AG04449 (cell line): ENCODE measurements at regions not wholly inside any gene's neighbourhood (a gene's known extent, or its start where the extent isn't known, plus 50 kb on each side); places are given as distances from the start of the nearest gene placed in this dataset.

ENCODE experiments used
- CTCF ChIA-PET: fragments of 350-600 bp; formaldehyde crosslinking; extraction: SDS; loops from one replicate; lab custom pipeline; 2021; ENCODE audit warnings: antibody characterized with exemption; lab: Yijun Ruan, JAX
- POLR2A ChIA-PET: fragments of 400-600, 350-600 bp; formaldehyde crosslinking; extraction: SDS; loops from one replicate; lab custom pipeline; 2020; ENCODE audit warnings: antibody characterized with exemption, inconsistent platforms; lab: Yijun Ruan, JAX
- DNase-seq: peaks from one replicate; pipeline ENCODE4 v3.0.0-alpha.2; 2010; ENCODE audit warnings: low read depth, low spot score
- H3K4me3 ChIP-seq: 2 replicates; pipeline ENCODE4 v1.5.1; 2011; ENCODE audit warnings: low read depth, mild to moderate bottlenecking, control low read depth, low read length
- TF ChIP-seq, protein P1 (sequence below): IDR thresholded peaks from one replicate; pipeline ENCODE4 v1.5.1; 2011; ENCODE audit warnings: mild to moderate bottlenecking, moderate library complexity, low read length, control low read depth, inconsistent platforms; ENCODE audit not compliant: insufficient read depth; ENCODE audit errors: missing control alignments

GRCh38 chr3:152516216-152516615 lies 247.5 kb downstream of the MBNL1 start:
- POLR2A ChIA-PET: no interaction called here
- TF ChIP-seq, protein P1, sequence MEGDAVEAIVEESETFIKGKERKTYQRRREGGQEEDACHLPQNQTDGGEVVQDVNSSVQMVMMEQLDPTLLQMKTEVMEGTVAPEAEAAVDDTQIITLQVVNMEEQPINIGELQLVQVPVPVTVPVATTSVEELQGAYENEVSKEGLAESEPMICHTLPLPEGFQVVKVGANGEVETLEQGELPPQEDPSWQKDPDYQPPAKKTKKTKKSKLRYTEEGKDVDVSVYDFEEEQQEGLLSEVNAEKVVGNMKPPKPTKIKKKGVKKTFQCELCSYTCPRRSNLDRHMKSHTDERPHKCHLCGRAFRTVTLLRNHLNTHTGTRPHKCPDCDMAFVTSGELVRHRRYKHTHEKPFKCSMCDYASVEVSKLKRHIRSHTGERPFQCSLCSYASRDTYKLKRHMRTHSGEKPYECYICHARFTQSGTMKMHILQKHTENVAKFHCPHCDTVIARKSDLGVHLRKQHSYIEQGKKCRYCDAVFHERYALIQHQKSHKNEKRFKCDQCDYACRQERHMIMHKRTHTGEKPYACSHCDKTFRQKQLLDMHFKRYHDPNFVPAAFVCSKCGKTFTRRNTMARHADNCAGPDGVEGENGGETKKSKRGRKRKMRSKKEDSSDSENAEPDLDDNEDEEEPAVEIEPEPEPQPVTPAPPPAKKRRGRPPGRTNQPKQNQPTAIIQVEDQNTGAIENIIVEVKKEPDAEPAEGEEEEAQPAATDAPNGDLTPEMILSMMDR: no peak

GRCh38 chr3:152517502-152517901 lies 248.8 kb downstream of the MBNL1 start:
- POLR2A ChIA-PET: no interaction called here

More at GRCh38 chr3:152516216-152516615, 247.5 kb downstream of the MBNL1 start:
- no peak overlapping the region for H3K4me3 ChIP-seq
- CTCF ChIA-PET: interaction anchor here (1.0 to 1.4 kb wide), 2 partner anchors 8 to 9 kb away, joined by 3 to 6 read pairs; no protein-coding TSS in a partner anchor
- DNase-seq: no peak

GRCh38 chr3:152518346-152518745 lies 249.6 kb downstream of the MBNL1 start:
- no peak for DNase-seq
- CTCF ChIA-PET: interaction anchor here (1.2 kb wide), 1 partner anchor 40 kb away, joined by 3 read pairs; no protein-coding TSS in a partner anchor

More at GRCh38 chr3:152517502-152517901, 248.8 kb downstream of the MBNL1 start:
- TF ChIP-seq, protein P1: no peak
- DNase-seq: no peak
- no peak overlapping the region for H3K4me3 ChIP-seq
- CTCF ChIA-PET: interaction anchor here (0.9 to 1.4 kb wide), 3 partner anchors 8 to 97 kb away, joined by 3 to 6 read pairs (median 3); no protein-coding TSS in a partner anchor

GRCh38 chr3:152519376-152519775 lies 250.6 kb downstream of the MBNL1 start:
- CTCF ChIA-PET: interaction anchor here (0.6 to 1.3 kb wide), 3 partner anchors 9 to 447 kb away, joined by 3 to 4 read pairs (median 3); no protein-coding TSS in a partner anchor
- POLR2A ChIA-PET: no interaction called here
- TF ChIP-seq, protein P1: no peak
- H3K4me3 ChIP-seq: no peak overlapping the region
- no peak for DNase-seq

More at GRCh38 chr3:152518346-152518745, 249.6 kb downstream of the MBNL1 start:
- TF ChIP-seq, protein P1: no peak
- no peak overlapping the region for H3K4me3 ChIP-seq
- POLR2A ChIA-PET: no interaction called here

DNA sequence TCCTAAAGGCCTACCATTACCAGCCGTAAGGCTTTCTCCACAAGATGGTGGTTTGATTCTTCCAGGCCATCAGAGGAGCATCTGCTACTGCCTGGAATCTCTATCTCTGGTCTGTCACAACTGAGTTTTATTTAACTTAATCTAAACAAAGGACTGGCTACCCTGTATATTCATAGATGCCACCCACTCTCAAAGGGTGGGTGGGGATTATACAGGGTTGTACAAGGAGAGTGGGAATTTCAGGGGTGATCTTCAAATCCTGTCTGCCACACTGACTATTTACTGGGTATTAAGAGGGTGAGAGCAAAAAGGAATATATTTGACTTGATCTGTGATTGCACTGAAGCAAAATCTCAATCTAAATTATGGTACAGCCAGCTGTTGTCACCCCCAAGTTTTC lies 253.3 kb downstream of the MBNL1 start:
- CTCF ChIA-PET: interaction anchor here (0.7 to 4.1 kb wide), 5 partner anchors 9 to 451 kb away, joined by 3 to 28 read pairs (median 3); no protein-coding TSS in a partner anchor
- TF ChIP-seq, protein P1: no peak

More for the DNA sequence above, 253.3 kb downstream of the MBNL1 start:
- DNase-seq: no peak
- POLR2A ChIA-PET: interaction anchor here (0.7 kb wide), 1 partner anchor 191 kb away, joined by 3 read pairs; no protein-coding TSS in a partner anchor
- no peak overlapping the region for H3K4me3 ChIP-seq
